Tibial artery (tissue), 4 donors: ENCODE measurements at regions not wholly inside any gene's neighbourhood (a gene's known extent, or its start where the extent isn't known, plus 50 kb on each side); places are given as distances from the start of the nearest gene placed in this dataset.

Experiments used
- DNase-seq, 2 donors: peaks; one replicate each; pipeline ENCODE4 v3.0.0-alpha.2; 2019
- H3K27ac ChIP-seq, 2 donors: fragments of 200-600 bp; sonication (generic) in 1 of 2; 1 replicate in 1 of 2; 2 replicates in 1 of 2; pipeline ENCODE4 v1.5.1; 2018 to 2019; ENCODE audit warnings: mild to moderate bottlenecking in 1 of 2
- H3K27me3 ChIP-seq, 2 donors: fragments of 200-600 bp; sonication (generic) in 1 of 2; one replicate each; pipeline versions ENCODE4 v1.5.1 to v1.6.0; 2016 to 2019
- H3K36me3 ChIP-seq, 3 donors: fragments of 200-600 bp; sonication (generic) in 2 of 3; one replicate each; pipeline ENCODE4 v1.5.1; 2016 to 2019; ENCODE audit warnings: mild to moderate bottlenecking in 2 of 3
- H3K4me1 ChIP-seq, 4 donors: fragments of 200-600 bp; sonication (generic) in 2 of 4; 1 replicate in 3 of 4; 2 replicates in 1 of 4; pipeline ENCODE4 v1.5.1; 2016 to 2019
- H3K4me3 ChIP-seq, 2 donors: fragments of 200-600 bp; sonication (generic) in 1 of 2; 1 replicate in 1 of 2; 2 replicates in 1 of 2; pipeline ENCODE4 v1.5.1; 2018 to 2019; ENCODE audit warnings: mild to moderate bottlenecking in 2 of 2
- H3K9me3 ChIP-seq, 3 donors: fragments of 200-600 bp; sonication (generic) in 1 of 3; one replicate each; pipeline ENCODE4 v1.5.1; 2016 to 2019
- CTCF ChIP-seq, 2 experiments: fragments of 200-600 bp in 1 of 2; fragments of 450-650 bp in 1 of 2; IDR thresholded peaks; one replicate each; pipeline ENCODE4 v1.5.1; 2017 to 2019; ENCODE audit warnings: antibody characterized with exemption in 2 of 2, mild to moderate bottlenecking in 1 of 2, moderate library complexity in 1 of 2
- intact Hi-C: fragments of 100-400 bp; cut with DNase I; formaldehyde crosslinking; loops from one replicate; pipeline ENCODE4 v1.15.0; 2023; ENCODE audit warnings: low total_unique reads

- no peak for TF ChIP-seq CTCF (IDR thresholded peaks at IDR 0.05)
- H3K9me3 ChIP-seq: no peaks in the 10 kb centered on the region
- no peaks in the 10 kb centered on the region for H3K36me3 ChIP-seq
- no peaks in the 10 kb centered on the region for H3K27me3 ChIP-seq
- H3K4me3 ChIP-seq: no peak overlapping the region
- no peak overlapping the region for H3K27ac ChIP-seq
- no peaks in the 10 kb centered on the region for H3K4me1 ChIP-seq
- no peak for DNase-seq
- intact Hi-C loops: no loop called here
These were observed 69.0 kb downstream of the KIF2B start for GRCh38 chr17:53891726-53892125.

GRCh38 chr17:53892222-53892621 lies 69.5 kb downstream of the KIF2B start:
- Histone ChIP-seq H3K9me3 (no peaks in the 10 kb centered on the region), H3K4me1 (no peaks in the 10 kb centered on the region), H3K27ac (no peak overlapping the region), H3K4me3 (no peak overlapping the region), H3K27me3 (no peaks in the 10 kb centered on the region), H3K36me3 (no peaks in the 10 kb centered on the region)
- intact Hi-C loops: no loop called here
- DNase-seq: no peak
- no peak for TF ChIP-seq CTCF (IDR thresholded peaks at IDR 0.05)

- TF ChIP-seq CTCF (IDR thresholded peaks at IDR 0.05): no peak
- Histone ChIP-seq H3K36me3 (no peaks in the 10 kb centered on the region), H3K27me3 (no peaks in the 10 kb centered on the region), H3K27ac (no peak overlapping the region), H3K9me3 (no peaks in the 10 kb centered on the region), H3K4me1 (no peaks in the 10 kb centered on the region), H3K4me3 (no peak overlapping the region)
- no peak for DNase-seq
- intact Hi-C loops: no loop called here
These were observed 71.9 kb downstream of the KIF2B start for GRCh38 chr17:53894591-53894990.

GRCh38 chr17:53896047-53896446 lies 73.3 kb downstream of the KIF2B start:
- Histone ChIP-seq H3K4me3 (no peak overlapping the region), H3K27me3 (no peaks in the 10 kb centered on the region), H3K36me3 (no peaks in the 10 kb centered on the region), H3K4me1 (no peaks in the 10 kb centered on the region), H3K27ac (no peak overlapping the region), H3K9me3 (peaks cover 0 to 2% (median 0%) of the 10 kb centered on the region in 3 donors)
- no peak for DNase-seq
- intact Hi-C loops: no loop called here
- TF ChIP-seq CTCF (IDR thresholded peaks at IDR 0.05): no peak

- Histone ChIP-seq H3K9me3 (peaks cover 0 to 7% (median 0%) of the 10 kb centered on the region in 3 donors), H3K27me3 (no peaks in the 10 kb centered on the region), H3K4me3 (no peak overlapping the region), H3K36me3 (no peaks in the 10 kb centered on the region), H3K27ac (no peak overlapping the region), H3K4me1 (no peaks in the 10 kb centered on the region)
- intact Hi-C loops: no loop called here
- DNase-seq: no peak
- TF ChIP-seq CTCF (IDR thresholded peaks at IDR 0.05): no peak
These were observed 78.2 kb downstream of the KIF2B start for GRCh38 chr17:53900951-53901350.

- Histone ChIP-seq H3K4me1 (no peaks in the 10 kb centered on the region), H3K4me3 (no peak overlapping the region), H3K27ac (no peak overlapping the region), H3K9me3 (no peaks in the 10 kb centered on the region), H3K27me3 (no peaks in the 10 kb centered on the region), H3K36me3 (no peaks in the 10 kb centered on the region)
- intact Hi-C loops: no loop called here
- DNase-seq: no peak
- TF ChIP-seq CTCF (IDR thresholded peaks at IDR 0.05): no peak
These were observed 84.7 kb downstream of the KIF2B start for GRCh38 chr17:53907435-53907834.
